ENCODE measurements at regions not wholly inside any gene's neighbourhood (a gene's known extent, or its start where the extent isn't known, plus 50 kb on each side); places are given as distances from the start of the nearest gene placed in this dataset.

DNA sequence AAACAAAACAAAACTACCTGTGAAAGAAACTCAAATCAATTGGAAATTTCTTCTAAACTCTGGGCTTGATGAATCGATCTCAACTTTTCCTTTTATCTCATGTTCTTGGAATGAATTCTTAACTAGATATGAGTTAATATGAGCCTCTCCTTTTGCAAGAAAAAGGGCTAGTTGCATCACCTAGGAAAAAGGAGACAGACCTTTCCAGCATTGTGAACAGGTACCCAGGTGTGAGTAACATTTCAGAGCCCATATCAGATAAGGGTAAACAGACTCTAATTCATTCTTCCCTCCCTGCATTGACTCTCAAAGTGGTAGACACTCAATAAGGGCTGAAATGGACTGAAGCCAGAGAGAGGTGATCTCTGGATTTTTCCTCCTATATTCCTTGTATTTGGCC, 103.8 kb upstream of the AGR3 start:
- POLR2A ChIA-PET, result no interaction called here
- no peak for DNase-seq (ENCODE audit: extremely low spot score)
- CTCF ChIA-PET, result interaction anchor here (0.7 kb wide), 1 partner anchor 48 kb away, joined by 3 read pairs; no protein-coding TSS in a partner anchor
- TF ChIP-seq ELF4 (IDR thresholded peaks at IDR 0.05) (no peak), PKNOX1 (IDR thresholded peaks at IDR 0.05) (no peak), TARDBP (IDR thresholded peaks at IDR 0.05) (no peak), ZNF384 (IDR thresholded peaks at IDR 0.05) (no peak), FOXK2 (IDR thresholded peaks at IDR 0.05) (no peak), HDGF (IDR thresholded peaks at IDR 0.05; ENCODE audit: borderline replicate concordance) (no peak), NFRKB (IDR thresholded peaks at IDR 0.05) (no peak), L3MBTL2 (conservative IDR thresholded peaks at IDR 0.05) (no peak), ARNT (IDR thresholded peaks at IDR 0.05) (no peak)

DNA sequence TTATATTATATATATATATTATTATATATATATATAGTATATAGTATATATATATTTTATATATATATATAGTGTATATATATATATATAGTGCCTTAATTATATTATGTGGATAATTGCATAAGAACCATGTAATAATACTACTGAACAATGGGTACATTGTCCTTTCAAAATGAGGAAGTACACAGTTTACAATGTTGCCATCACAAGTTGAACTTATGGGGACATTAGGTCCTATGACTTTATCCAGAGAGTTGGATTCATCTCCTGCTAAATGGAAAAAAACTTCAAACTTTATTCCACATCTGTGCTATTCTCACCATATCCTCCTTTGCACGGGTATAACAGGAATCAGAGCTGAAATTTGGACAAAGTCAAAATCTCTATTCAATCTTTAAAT, 105.0 kb upstream of the AGR3 start:
- DNase-seq (ENCODE audit: extremely low spot score), result no peak
- no peak for TF ChIP-seq CTBP1 (IDR thresholded peaks at IDR 0.05; ENCODE audit: borderline replicate concordance)
- TF ChIP-seq FOXM1 (IDR thresholded peaks at IDR 0.05; ENCODE audit: borderline replicate concordance), result no peak
- no peak for TF ChIP-seq BHLHE40 (IDR thresholded peaks at IDR 0.05; ENCODE audit: borderline replicate concordance)
- no peak for TF ChIP-seq PKNOX1 (IDR thresholded peaks at IDR 0.05)
- TF ChIP-seq NFRKB (IDR thresholded peaks at IDR 0.05), result no peak
- TF ChIP-seq LEF1 (IDR thresholded peaks at IDR 0.05; ENCODE audit: borderline replicate concordance), result no peak
- TF ChIP-seq ZNF384 (IDR thresholded peaks at IDR 0.05), result no peak
- TF ChIP-seq FOXA1 (IDR thresholded peaks at IDR 0.05), result no peak
- TF ChIP-seq ARNT (IDR thresholded peaks at IDR 0.05), result no peak
- TF ChIP-seq SP1 (IDR thresholded peaks at IDR 0.05), result no peak
- no peak for TF ChIP-seq SUZ12 (IDR thresholded peaks at IDR 0.05)
- TF ChIP-seq FOXK2 (IDR thresholded peaks at IDR 0.05), result no peak
- TF ChIP-seq HDGF (IDR thresholded peaks at IDR 0.05; ENCODE audit: borderline replicate concordance), result no peak
- ChIA-PET CTCF (no interaction called here), POLR2A (no interaction called here)

DNA sequence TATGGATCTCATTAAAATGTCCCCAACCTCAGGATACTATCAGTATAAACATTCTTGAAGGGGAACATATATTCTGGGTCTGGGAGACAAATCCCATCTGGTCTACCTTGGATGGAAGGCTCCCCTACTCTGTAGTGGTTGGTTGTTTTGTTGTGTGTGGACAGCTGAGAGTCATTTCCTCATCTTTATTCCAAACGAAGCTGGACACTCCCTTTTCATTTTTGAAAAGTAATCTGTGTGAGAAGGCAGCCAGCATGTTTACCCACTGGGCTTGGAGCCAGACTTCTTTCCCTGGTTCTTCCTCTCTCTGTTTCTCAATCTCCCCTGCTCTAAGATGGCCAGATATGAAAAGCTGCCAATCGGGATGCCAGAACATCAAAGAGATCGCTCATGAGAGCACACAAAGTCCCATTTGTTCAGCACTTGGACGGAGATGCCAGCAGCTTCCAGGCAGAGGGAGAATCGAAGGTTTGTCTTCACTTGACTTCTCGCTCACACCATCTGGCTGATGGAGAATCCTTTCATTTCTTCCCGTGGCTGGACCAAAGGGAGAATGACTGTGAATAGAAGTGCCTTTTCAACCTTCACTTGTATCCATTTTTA, 108.1 kb upstream of the AGR3 start:
- DNase-seq (ENCODE audit: extremely low spot score), result no peak
- ChIA-PET POLR2A (interaction anchor here (1.0 kb wide), 1 partner anchor 309 kb away, joined by 3 read pairs; the partner anchor contains the start of gene AHR), CTCF (no interaction called here)
- TF ChIP-seq ZNF384 (IDR thresholded peaks at IDR 0.05), result no peak
- TF ChIP-seq ELF4 (IDR thresholded peaks at IDR 0.05), result no peak

- TF ChIP-seq HDGF (IDR thresholded peaks at IDR 0.05; ENCODE audit: borderline replicate concordance) (no peak), L3MBTL2 (conservative IDR thresholded peaks at IDR 0.05) (no peak), FOXM1 (IDR thresholded peaks at IDR 0.05; ENCODE audit: borderline replicate concordance) (no peak), CTBP1 (IDR thresholded peaks at IDR 0.05; ENCODE audit: borderline replicate concordance) (no peak), FOXA1 (IDR thresholded peaks at IDR 0.05) (no peak), ELF4 (IDR thresholded peaks at IDR 0.05) (no peak), ZNF384 (IDR thresholded peaks at IDR 0.05) (no peak), ARNT (IDR thresholded peaks at IDR 0.05) (no peak), SP1 (IDR thresholded peaks at IDR 0.05) (no peak), SUZ12 (IDR thresholded peaks at IDR 0.05) (no peak)
- ChIA-PET POLR2A (no interaction called here), CTCF (no interaction called here)
- DNase-seq (ENCODE audit: extremely low spot score), result no peak
Measured at GRCh38 chr7:16991551-16991950, 109.8 kb upstream of the AGR3 start.

DNA sequence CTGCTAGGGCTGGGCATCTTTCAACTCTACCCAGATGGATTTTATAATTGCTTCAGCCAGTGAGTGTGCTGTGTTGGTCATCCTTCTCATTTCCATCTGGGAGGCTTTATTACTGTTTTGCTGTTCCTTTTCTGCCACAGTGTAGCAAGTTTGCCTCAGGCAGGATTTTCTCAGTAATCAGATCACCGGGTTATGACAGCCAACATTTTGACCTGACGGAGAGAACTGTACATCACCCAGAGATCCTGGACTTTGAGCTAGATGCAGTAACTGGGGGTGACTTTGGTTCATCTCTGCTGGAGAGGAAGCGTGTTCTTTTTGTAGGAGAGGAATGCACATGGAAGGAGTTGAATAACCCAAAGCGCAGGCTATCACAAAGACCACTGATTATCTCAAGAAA, 111.8 kb upstream of the AGR3 start:
- no peak for DNase-seq (ENCODE audit: extremely low spot score)
- TF ChIP-seq FOXK2 (IDR thresholded peaks at IDR 0.05) (no peak), SUZ12 (IDR thresholded peaks at IDR 0.05) (no peak), PKNOX1 (IDR thresholded peaks at IDR 0.05) (no peak), HDGF (IDR thresholded peaks at IDR 0.05; ENCODE audit: borderline replicate concordance) (no peak), SP1 (IDR thresholded peaks at IDR 0.05) (no peak), TARDBP (IDR thresholded peaks at IDR 0.05) (no peak)
- ChIA-PET CTCF (no interaction called here), POLR2A (no interaction called here)

DNA sequence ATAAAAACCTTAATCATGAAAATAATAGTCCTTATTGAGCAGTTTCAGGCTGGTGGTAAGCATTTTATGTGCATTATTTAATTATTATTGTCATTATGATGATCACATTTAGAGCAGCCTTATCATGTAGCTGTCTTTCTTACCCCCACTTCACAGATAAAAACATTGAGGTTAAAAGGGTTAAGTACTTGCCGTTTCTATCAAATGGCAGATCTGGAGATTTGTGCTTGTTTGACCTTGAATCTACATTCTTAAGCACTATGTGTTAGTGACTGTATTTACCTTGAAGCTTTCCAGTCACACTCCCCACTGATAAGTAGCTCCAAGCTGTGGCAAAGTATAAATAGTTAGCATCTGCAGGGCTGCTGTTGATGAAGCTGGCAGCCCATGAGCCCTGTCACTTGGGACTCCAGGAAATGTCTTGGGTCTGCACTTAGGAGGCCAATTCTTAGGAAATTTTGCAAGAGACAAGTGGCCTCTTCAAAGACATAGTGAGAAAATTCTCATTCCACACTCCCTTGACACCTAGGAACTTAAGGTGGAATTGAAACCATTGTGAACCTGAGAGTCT, 116.8 kb upstream of the AGR3 start:
- no peak for TF ChIP-seq CTBP1 (IDR thresholded peaks at IDR 0.05; ENCODE audit: borderline replicate concordance)
- TF ChIP-seq SP1 (IDR thresholded peaks at IDR 0.05), result no peak
- no peak for TF ChIP-seq ELF4 (IDR thresholded peaks at IDR 0.05)
- TF ChIP-seq FOXK2 (IDR thresholded peaks at IDR 0.05), result no peak
- TF ChIP-seq PKNOX1 (IDR thresholded peaks at IDR 0.05), result no peak
- TF ChIP-seq FOXM1 (IDR thresholded peaks at IDR 0.05; ENCODE audit: borderline replicate concordance), result no peak
- TF ChIP-seq TARDBP (IDR thresholded peaks at IDR 0.05), result no peak
- no peak for TF ChIP-seq SUZ12 (IDR thresholded peaks at IDR 0.05)
- TF ChIP-seq ARNT (IDR thresholded peaks at IDR 0.05), result no peak
- no peak for TF ChIP-seq L3MBTL2 (conservative IDR thresholded peaks at IDR 0.05)
- no peak for TF ChIP-seq NFRKB (IDR thresholded peaks at IDR 0.05)
- TF ChIP-seq FOXA1 (IDR thresholded peaks at IDR 0.05), result no peak
- TF ChIP-seq LEF1 (IDR thresholded peaks at IDR 0.05; ENCODE audit: borderline replicate concordance), result no peak
- no peak for TF ChIP-seq HDGF (IDR thresholded peaks at IDR 0.05; ENCODE audit: borderline replicate concordance)
- TF ChIP-seq ZNF384 (IDR thresholded peaks at IDR 0.05), result no peak
- no peak for TF ChIP-seq BHLHE40 (IDR thresholded peaks at IDR 0.05; ENCODE audit: borderline replicate concordance)
- CTCF ChIA-PET, result no interaction called here
- no peak for DNase-seq (ENCODE audit: extremely low spot score)
- POLR2A ChIA-PET, result no interaction called here
